OCI-LY7 (cell line): ENCODE measurements at regions not wholly inside any gene's neighbourhood (a gene's known extent, or its start where the extent isn't known, plus 50 kb on each side); places are given as distances from the start of the nearest gene placed in this dataset. TPM values are rescaled to one million over a fixed set of nuclear protein-coding genes. Genes with fewer than 3 reads are reported as not detected.

Source experiments
- BruUV-seq: library from RNA; stranded (reverse); fragments of 400-500 nt; replicated peaks from 2 replicates; lab custom pipeline; 2021; lab: Mats Ljungman, UMichigan
- CTCF ChIA-PET: fragments of 300-600 bp; sonication (Branson Sonifier 250); formaldehyde crosslinking; loops from one replicate; lab custom pipeline; 2022; ENCODE audit warnings: antibody characterized with exemption; ENCODE audit not compliant: unreplicated experiment; lab: Charles Lee
- POLR2A ChIA-PET: fragments of 300-600 bp; sonication (Branson Sonifier 250); formaldehyde crosslinking; loops from one replicate; lab custom pipeline; 2022; ENCODE audit warnings: antibody characterized with exemption; lab: Charles Lee
- DNase-seq: peaks from one replicate; pipeline ENCODE4 v3.0.0-alpha.2; 2015; ENCODE audit warnings: low spot score
- H2AFZ ChIP-seq: fragments of 200-600 bp; sonication (generic), shearing (Covaris generic); 2 replicates; pipeline ENCODE4 v1.6.1; 2014; ENCODE audit warnings: mild to moderate bottlenecking, antibody characterized with exemption, low read length, moderate library complexity
- H3K27ac ChIP-seq: fragments of 200-600 bp; sonication (generic); 2 replicates; pipeline ENCODE4 v1.5.1; 2014; ENCODE audit warnings: mixed run types, low read depth, mild to moderate bottlenecking, moderate library complexity, low read length, inconsistent platforms; ENCODE audit not compliant: poor library complexity, severe bottlenecking
- H3K36me3 ChIP-seq: fragments of 200-600 bp; sonication (generic); 2 replicates; pipeline ENCODE4 v1.6.1; 2014; ENCODE audit warnings: mild to moderate bottlenecking, antibody characterized with exemption, low read length, moderate library complexity, mixed read lengths; ENCODE audit not compliant: insufficient read depth
- H3K4me1 ChIP-seq: fragments of 200-600 bp; sonication (generic); 2 replicates; pipeline ENCODE4 v1.5.1; 2014; ENCODE audit warnings: mild to moderate bottlenecking, low read length; ENCODE audit not compliant: insufficient read depth, poor library complexity, severe bottlenecking
- H3K4me2 ChIP-seq: fragments of 200-600 bp; sonication (generic); 2 replicates; pipeline ENCODE4 v1.6.1; 2014; ENCODE audit warnings: mild to moderate bottlenecking, low read length
- H3K4me3 ChIP-seq: fragments of 200-600 bp; sonication (generic); 2 replicates; pipeline ENCODE4 v1.5.1; 2014; ENCODE audit warnings: mild to moderate bottlenecking, low read depth, low read length; ENCODE audit not compliant: poor library complexity, severe bottlenecking
- H3K79me2 ChIP-seq: fragments of 200-600 bp; sonication (generic); 2 replicates; pipeline ENCODE4 v1.6.1; 2016; ENCODE audit warnings: low read depth, mild to moderate bottlenecking, low read length, moderate library complexity, mixed read lengths; ENCODE audit not compliant: insufficient read depth
- H3K9me2 ChIP-seq: fragments of 200-600 bp; sonication (generic); 2 replicates; pipeline ENCODE4 v1.6.1; 2016; ENCODE audit warnings: mild to moderate bottlenecking, low read length, mixed read lengths; ENCODE audit not compliant: insufficient read depth
- H3K9me3 ChIP-seq: fragments of 200-600 bp; sonication (generic); 2 replicates; pipeline ENCODE4 v1.6.1; 2014; ENCODE audit warnings: mild to moderate bottlenecking, mixed run types, low read length, mixed read lengths
- H4K20me1 ChIP-seq: fragments of 200-600 bp; sonication (generic); 2 replicates; pipeline ENCODE4 v1.6.1; 2014; ENCODE audit warnings: mild to moderate bottlenecking, antibody characterized with exemption, low read length, moderate library complexity, mixed read lengths; ENCODE audit not compliant: insufficient read depth
- CTCF ChIP-seq: fragments of 200-600 bp; sonication (generic); conservative IDR thresholded peaks from 2 replicates; pipeline ENCODE4 v1.5.1; 2014; ENCODE audit warnings: mild to moderate bottlenecking, antibody characterized with exemption, low read length, moderate library complexity, mixed read lengths
- EZH2phosphoT487 ChIP-seq: fragments of 200-600 bp; sonication (generic); IDR thresholded peaks from 2 replicates; pipeline ENCODE4 v1.6.1; 2018; ENCODE audit warnings: low read depth, borderline replicate concordance, mild to moderate bottlenecking, mixed run types, antibody characterized with exemption, low read length, moderate library complexity, mixed read lengths
- intact Hi-C: fragments of 100-400 bp; cut with micrococcal nuclease; formaldehyde crosslinking; loops from one replicate; pipeline ENCODE4 v1.10.0; 2022; ENCODE audit not compliant: unreplicated experiment
- small RNA-seq: library from RNA; depleted of rRNA; stranded (forward); fragments of <200 nt; gene quantifications from one replicate; pipeline ENCODE3, GENCODE V24; 2014

DNA sequence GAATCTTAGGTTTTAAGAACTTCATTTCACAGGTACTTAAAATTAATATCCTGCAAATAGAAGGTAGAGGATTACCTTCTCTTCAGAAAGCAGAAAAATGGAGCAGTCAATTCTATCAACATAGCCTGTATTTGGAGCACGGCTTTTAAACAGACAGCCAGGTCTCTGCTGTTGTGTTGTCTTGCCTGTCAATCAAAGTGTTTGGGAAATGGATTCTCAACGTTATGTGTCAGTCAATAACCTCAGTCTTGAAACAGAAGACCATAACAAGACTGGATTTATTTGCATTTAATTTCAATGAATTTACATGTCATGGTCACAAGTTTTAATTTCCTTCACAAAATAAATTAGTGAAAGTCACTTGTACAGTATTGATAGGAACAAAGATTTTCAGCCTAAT lies 51.9 kb upstream of the KRR1 start:
- no peak overlapping the region for H3K4me2 ChIP-seq
- no peaks in the 10 kb centered on the region for H3K36me3 ChIP-seq
- no peaks in the 10 kb centered on the region for H4K20me1 ChIP-seq
- no peak overlapping the region for H2AFZ ChIP-seq
- H3K27ac ChIP-seq, result no peak overlapping the region
- TF ChIP-seq EZH2phosphoT487, result no peak
- TF ChIP-seq CTCF, result no peak
- H3K9me2 ChIP-seq, result no peaks in the 10 kb centered on the region
- peaks cover 13% of the 10 kb centered on the region; the same call in 1 of the 2 replicates for H3K9me3 ChIP-seq
- DNase-seq, result no peak
- ChIA-PET CTCF (no interaction called here), POLR2A (no interaction called here)
- intact Hi-C loops, result no loop called here
- no peak overlapping the region for H3K4me3 ChIP-seq
- H3K4me1 ChIP-seq, result no peaks in the 10 kb centered on the region
- no peaks in the 10 kb centered on the region for H3K79me2 ChIP-seq
- BruUV-seq, result no TSS peak

GRCh38 chr12:75561921-75562320 lies 50.5 kb upstream of the KRR1 start:
- H3K27ac ChIP-seq, result no peak overlapping the region
- peaks cover 13% of the 10 kb centered on the region; the same call in 1 of the 2 replicates for H3K9me3 ChIP-seq
- no peak overlapping the region for H3K4me2 ChIP-seq
- H2AFZ ChIP-seq, result no peak overlapping the region
- H3K4me1 ChIP-seq, result no peaks in the 10 kb centered on the region
- ChIA-PET CTCF (no interaction called here), POLR2A (interaction anchor here (0.6 to 1.6 kb wide), 4 partner anchors 15 to 267 kb away, joined by 3 to 5 read pairs (median 3); no protein-coding TSS in a partner anchor)
- no peaks in the 10 kb centered on the region for H3K36me3 ChIP-seq
- no peaks in the 10 kb centered on the region for H4K20me1 ChIP-seq
- H3K4me3 ChIP-seq, result no peak overlapping the region
- DNase-seq, result no peak
- TF ChIP-seq EZH2phosphoT487, result no peak
- no peak for TF ChIP-seq CTCF
- H3K79me2 ChIP-seq, result no peaks in the 10 kb centered on the region
- H3K9me2 ChIP-seq, result no peaks in the 10 kb centered on the region
- intact Hi-C loops, result no loop called here
- no TSS peak for BruUV-seq

Small RNA genes in the stretch of these regions (small RNA-seq; reads per million reads assigned to genes)
- gene AC011611.1 (not detected), gene AC011611.6 (not detected), gene RF00156 (not detected), gene RN7SL734P (not detected)
